Stimulated activated CD4-positive, alpha-beta T cell treated with anti-CD3 and anti-CD28 coated beads, Interleukin-4, amount 100 ng/mL, for 4 hours (primary cell): ENCODE measurements at regions not wholly inside any gene's neighbourhood (a gene's known extent, or its start where the extent isn't known, plus 50 kb on each side); places are given as distances from the start of the nearest gene placed in this dataset.

Source experiments
- DNase-seq, 2 experiments: peaks; one replicate each; pipeline ENCODE4 v3.0.0-alpha.2; 2020

GRCh38 chr13:105825071-105825470, 710.4 kb downstream of the EFNB2 start:
- DNase-seq: no peak

GRCh38 chr13:105821337-105821736, 714.1 kb downstream of the EFNB2 start:
- no peak for DNase-seq

- DNase-seq: no peak
Observed at GRCh38 chr13:105820415-105820814, 715.0 kb downstream of the EFNB2 start.

GRCh38 chr13:105817498-105817897, 718.0 kb downstream of the EFNB2 start:
- DNase-seq: no peak

GRCh38 chr13:105816994-105817393, 718.5 kb downstream of the EFNB2 start:
- DNase-seq: no peak

GRCh38 chr13:105814902-105815250, 720.6 kb downstream of the EFNB2 start:
- no peak for DNase-seq

- no peak for DNase-seq
Observed at GRCh38 chr13:105814219-105814901, 721.1 kb downstream of the EFNB2 start.

GRCh38 chr13:105806628-105806920, 728.9 kb downstream of the EFNB2 start:
- no peak for DNase-seq

- no peak for DNase-seq
Observed at GRCh38 chr13:105805892-105806627, 729.4 kb downstream of the EFNB2 start.

- no peak for DNase-seq
Observed at GRCh38 chr13:105804561-105805190, 730.8 kb downstream of the EFNB2 start.

GRCh38 chr13:105799155-105799554, 736.3 kb downstream of the EFNB2 start:
- DNase-seq: no peak

GRCh38 chr13:105798541-105798940, 736.9 kb downstream of the EFNB2 start:
- DNase-seq: no peak

- no peak for DNase-seq
Observed at GRCh38 chr13:105796081-105796480, 739.4 kb downstream of the EFNB2 start.

- DNase-seq: no peak
Observed at GRCh38 chr13:105790923-105791322, 744.5 kb downstream of the EFNB2 start.

GRCh38 chr13:105788530-105788929, 746.9 kb downstream of the EFNB2 start:
- no peak for DNase-seq

- no peak for DNase-seq
Observed at GRCh38 chr13:105787632-105788031, 747.8 kb downstream of the EFNB2 start.

GRCh38 chr13:105785436-105785835, 750.0 kb downstream of the EFNB2 start:
- DNase-seq: no peak

GRCh38 chr13:105783261-105783660, 752.2 kb downstream of the EFNB2 start:
- no peak for DNase-seq

GRCh38 chr13:105778196-105778595, 757.3 kb downstream of the EFNB2 start:
- DNase-seq: no peak

GRCh38 chr13:105774739-105775460, 760.6 kb downstream of the EFNB2 start:
- no peak for DNase-seq

- no peak for DNase-seq
Observed at GRCh38 chr13:105773863-105774538, 761.5 kb downstream of the EFNB2 start.

- DNase-seq: no peak
Observed at GRCh38 chr13:105773241-105773640, 762.2 kb downstream of the EFNB2 start.

- DNase-seq: no peak
Observed at GRCh38 chr13:105764486-105764885, 771.0 kb downstream of the EFNB2 start.
